VCaP (cell line): ENCODE measurements at regions not wholly inside any gene's neighbourhood (a gene's known extent, or its start where the extent isn't known, plus 50 kb on each side); places are given as distances from the start of the nearest gene placed in this dataset.

Source experiments
- H3K27ac ChIP-seq: fragments of 450-650 bp; 2 replicates; pipeline ENCODE4 v1.5.1; 2017
- TF ChIP-seq, protein P1 (sequence below): fragments of 450-650 bp; conservative IDR thresholded peaks from 2 replicates; pipeline ENCODE4 v1.5.1; 2017; ENCODE audit warnings: mild to moderate bottlenecking, moderate library complexity

DNA sequence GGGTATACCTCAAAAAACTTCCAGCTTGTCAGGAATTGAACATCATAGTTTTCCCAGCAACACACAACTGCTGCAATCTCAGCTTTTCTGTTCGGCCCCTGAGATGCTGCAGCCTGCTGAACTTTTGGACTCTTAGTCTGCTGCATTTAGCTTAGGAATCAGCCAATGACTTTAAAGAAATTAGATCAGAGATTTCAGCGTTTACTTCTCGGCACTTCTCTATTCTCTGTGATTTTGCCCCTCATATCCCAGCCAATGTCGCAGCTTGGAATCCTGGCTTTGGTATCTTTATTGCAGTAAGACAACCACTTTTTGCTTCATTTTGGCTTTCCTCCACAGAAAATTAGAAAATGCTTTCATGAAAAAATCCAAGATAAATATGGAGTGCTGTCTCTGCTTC lies 86.3 kb upstream of the MCTP2 start:
- TF ChIP-seq, protein P1, sequence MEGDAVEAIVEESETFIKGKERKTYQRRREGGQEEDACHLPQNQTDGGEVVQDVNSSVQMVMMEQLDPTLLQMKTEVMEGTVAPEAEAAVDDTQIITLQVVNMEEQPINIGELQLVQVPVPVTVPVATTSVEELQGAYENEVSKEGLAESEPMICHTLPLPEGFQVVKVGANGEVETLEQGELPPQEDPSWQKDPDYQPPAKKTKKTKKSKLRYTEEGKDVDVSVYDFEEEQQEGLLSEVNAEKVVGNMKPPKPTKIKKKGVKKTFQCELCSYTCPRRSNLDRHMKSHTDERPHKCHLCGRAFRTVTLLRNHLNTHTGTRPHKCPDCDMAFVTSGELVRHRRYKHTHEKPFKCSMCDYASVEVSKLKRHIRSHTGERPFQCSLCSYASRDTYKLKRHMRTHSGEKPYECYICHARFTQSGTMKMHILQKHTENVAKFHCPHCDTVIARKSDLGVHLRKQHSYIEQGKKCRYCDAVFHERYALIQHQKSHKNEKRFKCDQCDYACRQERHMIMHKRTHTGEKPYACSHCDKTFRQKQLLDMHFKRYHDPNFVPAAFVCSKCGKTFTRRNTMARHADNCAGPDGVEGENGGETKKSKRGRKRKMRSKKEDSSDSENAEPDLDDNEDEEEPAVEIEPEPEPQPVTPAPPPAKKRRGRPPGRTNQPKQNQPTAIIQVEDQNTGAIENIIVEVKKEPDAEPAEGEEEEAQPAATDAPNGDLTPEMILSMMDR = no peak
- no peak overlapping the region for H3K27ac ChIP-seq

DNA sequence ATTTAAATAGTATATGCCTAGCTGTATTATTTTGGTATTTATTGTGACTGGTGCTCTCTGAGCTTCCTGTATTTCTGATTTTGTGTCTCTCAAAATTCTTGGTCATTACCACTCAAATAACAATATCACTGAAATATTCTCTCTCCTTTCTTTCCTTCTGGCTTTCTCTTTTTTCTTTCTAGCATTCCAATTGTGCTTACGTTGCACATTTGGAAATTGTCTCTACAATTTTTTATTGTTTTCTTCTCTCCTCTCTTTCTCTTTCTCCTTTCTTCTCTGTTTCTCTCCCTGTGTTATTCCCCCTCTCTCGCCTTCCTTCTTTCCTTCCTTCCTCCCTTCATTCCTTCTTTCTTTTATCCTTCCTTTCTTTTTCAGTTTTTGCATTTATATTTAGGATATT lies 89.6 kb upstream of the MCTP2 start:
- TF ChIP-seq, protein P1 = no peak
- no peak overlapping the region for H3K27ac ChIP-seq

DNA sequence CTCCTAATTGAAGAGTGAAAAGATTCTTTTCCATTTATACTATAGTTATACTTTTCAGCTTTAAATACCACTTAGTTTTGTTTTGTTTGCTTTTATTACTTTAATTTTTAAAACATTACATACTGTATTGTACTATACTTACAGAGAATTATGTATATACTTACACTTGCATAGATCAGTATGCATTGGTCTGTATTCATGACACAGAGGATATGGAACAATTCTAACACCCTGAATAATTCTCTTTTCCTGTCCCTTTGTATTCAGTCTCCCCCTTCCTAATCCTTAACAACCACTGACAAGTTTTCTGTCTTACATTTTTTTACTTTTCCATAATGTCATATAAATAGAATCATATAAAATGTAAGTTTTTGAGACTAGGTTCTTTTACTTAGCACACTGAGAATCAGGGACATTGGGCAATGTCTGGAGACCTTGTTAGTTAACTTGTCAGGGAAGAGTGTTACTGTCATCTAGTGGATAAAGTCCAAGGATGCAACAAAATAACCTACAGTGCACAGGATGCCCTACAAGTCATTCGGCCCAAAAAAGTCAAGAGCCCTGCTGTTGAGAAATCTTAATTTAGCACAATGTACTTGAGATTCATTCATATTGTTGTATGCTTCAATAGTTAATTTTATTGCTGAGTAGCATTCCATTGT lies 95.7 kb upstream of the MCTP2 start:
- TF ChIP-seq, protein P1 = peak; percentile 76
- no peak overlapping the region for H3K27ac ChIP-seq

DNA sequence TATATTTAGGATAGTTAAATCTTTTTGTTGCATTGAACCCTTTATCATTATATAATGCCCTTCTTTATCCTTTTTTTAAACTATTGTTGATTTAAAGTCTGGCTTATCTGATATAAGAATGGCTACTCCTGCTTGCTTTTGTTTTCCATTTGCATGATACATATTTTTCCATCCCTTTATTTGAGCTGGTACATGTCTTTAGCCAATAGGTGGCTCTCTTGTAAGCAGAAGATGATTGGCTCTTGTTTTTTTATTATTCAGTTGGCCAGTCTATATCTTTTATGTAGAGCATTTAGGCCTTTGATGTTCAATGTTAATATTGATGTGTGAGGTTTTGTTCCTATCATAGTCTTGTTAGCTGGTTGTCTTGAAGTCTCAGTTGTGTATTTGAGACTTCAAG lies 99.5 kb upstream of the MCTP2 start:
- TF ChIP-seq, protein P1 = no peak

DNA sequence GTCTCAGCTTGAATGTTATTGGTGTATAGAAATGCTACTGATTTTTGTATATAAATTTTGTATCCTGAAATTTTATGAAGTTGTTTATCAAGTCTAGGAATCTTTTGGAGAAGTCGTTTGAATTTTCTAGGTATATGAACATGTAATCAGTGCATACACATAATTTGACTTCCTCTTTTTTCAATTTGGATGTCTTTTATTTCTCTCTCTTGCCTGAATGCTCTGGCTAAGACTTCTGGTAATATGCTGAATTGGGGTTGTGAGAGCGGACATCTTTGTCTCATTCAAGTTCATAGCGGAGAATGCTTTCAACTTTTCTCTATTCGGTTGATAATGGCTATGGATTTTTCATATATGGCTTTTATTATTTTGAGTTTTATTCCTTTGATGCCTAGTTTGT lies 100.9 kb upstream of the MCTP2 start:
- H3K27ac ChIP-seq = no peak overlapping the region
- TF ChIP-seq, protein P1 = no peak

More for the DNA sequence above, 99.5 kb upstream of the MCTP2 start:
- no peak overlapping the region for H3K27ac ChIP-seq

DNA sequence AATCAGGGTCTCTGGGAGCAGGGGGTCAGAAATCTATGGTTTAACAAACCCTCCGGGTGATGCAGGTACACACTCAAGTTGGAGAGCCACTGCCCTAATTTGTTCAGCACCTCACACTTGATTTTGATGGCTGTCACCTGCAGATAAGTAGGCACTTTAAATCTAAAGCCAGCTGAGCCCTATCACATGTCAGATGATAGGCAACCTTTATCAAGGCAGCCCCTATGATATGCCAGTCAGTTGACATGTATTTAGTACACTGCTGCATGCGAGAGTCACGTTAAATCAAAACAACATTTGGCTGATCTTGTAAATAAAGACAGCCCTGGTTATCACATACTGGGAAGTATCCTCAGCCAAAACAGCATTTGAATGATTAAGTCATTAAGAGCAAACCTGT lies 104.4 kb upstream of the MCTP2 start:
- TF ChIP-seq, protein P1 = no peak
- no peak overlapping the region for H3K27ac ChIP-seq

DNA sequence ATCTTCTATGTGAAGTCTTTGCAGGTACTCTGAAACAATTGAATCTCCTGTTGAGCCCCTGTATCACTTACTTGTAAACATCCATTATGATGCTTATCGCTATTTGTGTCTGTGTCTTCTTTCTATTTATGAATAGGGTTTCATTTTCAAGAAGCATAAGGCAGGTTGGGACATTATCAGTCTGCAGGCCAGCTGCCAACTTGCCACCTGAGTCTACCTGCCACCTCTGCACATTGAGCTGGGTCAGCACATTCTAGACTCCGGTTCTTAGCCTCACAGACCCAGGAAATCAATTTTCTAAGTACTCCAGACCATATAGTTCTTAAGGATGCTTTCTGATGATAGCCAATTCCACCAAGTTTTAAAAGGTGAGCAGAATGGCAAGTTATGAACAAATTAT lies 105.7 kb upstream of the MCTP2 start:
- no peak overlapping the region for H3K27ac ChIP-seq
- TF ChIP-seq, protein P1 = no peak
